IPS-18c (cell line): ENCODE measurements at regions not wholly inside any gene's neighbourhood (a gene's known extent, or its start where the extent isn't known, plus 50 kb on each side); places are given as distances from the start of the nearest gene placed in this dataset.

Experiments
- H3K4me3 ChIP-seq: 2 replicates; pipeline ENCODE4 v1.7.0; 2013; ENCODE audit warnings: low read depth, mild to moderate bottlenecking, low read length, moderate library complexity; ENCODE audit not compliant: insufficient read depth
- H3K9me3 ChIP-seq: one replicate; pipeline ENCODE4 v1.6.1; 2013; ENCODE audit warnings: mild to moderate bottlenecking, low read length, moderate library complexity; ENCODE audit not compliant: control insufficient read depth, insufficient read depth

DNA sequence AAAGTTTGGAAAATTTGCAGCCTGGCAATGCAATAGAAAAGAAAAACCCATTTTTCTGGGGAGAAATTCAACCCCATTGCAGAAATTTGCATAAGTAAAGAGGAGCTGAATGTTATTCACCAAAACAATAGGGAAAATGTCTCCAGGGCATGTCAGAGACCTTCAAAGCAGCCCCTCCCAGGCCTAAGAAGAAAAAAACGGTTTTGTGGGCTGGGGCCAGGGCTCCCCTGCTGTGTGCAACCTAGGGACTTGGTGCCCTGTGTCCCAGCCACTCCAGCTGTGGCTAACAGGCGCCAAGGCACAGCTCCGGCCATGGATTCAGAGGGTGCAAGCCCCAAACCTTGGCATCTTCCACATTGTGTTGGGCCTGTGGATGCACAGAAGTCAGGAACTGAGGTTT is 224.5 kb downstream of the TXNL1 start:
- H3K4me3 ChIP-seq = no peak overlapping the region
- H3K9me3 ChIP-seq = peaks cover 4% of the 10 kb centered on the region

DNA sequence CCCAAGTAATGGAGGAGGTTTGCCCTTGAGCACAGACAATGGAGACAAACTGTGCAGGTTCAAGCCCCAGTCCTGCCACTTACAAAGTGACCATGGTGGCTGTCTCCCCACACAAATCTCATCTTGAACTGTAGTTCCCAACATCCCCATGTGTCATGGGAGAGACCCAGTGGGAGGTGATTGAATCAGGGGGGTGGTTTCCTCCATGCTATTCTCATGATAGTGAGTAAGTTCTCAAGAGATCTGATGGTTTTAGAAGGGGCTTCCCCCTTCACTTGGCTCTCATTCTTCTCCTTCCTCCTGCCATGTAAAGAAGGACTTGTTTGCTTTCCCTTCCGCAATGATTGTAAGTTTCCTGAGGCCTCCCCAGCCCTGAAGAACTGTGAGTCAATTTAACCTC is 225.4 kb downstream of the TXNL1 start:
- H3K4me3 ChIP-seq = no peak overlapping the region
- peaks cover 4% of the 10 kb centered on the region for H3K9me3 ChIP-seq

DNA sequence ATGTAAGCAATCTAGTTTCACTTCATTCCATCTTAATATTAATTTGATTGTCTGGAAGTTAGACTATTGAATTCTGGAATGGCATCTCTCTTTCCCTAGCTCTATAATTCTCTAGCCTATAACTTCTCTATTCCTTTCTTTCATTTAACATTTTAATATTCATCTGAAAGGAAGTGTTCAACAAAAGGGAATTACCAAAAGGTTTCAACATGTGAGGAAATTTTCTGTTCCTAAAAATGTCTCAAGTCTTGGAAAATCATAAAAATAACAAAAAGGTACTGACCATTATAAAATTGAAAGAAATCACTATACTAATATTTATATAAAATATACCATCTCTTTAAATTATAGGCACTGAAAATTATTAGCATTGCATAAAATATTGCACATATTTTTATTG is 228.7 kb downstream of the TXNL1 start:
- no peaks in the 10 kb centered on the region for H3K9me3 ChIP-seq

DNA sequence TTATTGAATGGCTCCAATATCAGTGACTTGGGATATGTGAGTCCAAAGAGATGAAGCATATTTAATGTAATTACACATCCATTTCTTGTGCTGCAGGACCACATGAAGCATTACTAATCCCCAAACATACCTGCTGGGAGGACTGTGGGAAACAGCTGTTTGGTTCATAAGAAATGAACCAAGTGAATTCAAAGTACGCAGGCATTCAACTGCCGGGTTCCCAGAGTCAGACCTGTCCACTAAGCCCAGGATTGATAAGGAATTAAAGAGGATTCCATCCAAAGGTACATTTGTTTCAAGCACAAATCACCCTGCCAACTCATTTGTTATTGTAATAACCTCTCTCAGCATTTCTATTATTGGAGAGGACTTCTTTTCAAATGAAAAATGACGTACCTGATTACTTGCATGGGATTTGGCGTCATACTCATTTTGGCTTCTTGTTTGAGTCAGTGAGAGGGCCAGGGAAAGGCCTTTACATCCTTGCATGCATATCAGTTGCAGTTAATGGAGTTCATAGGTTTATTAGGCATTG is 230.7 kb downstream of the TXNL1 start:
- Histone ChIP-seq H3K9me3 (no peaks in the 10 kb centered on the region), H3K4me3 (no peak overlapping the region)

More for the DNA sequence above, 228.7 kb downstream of the TXNL1 start:
- H3K4me3 ChIP-seq = no peak overlapping the region

DNA sequence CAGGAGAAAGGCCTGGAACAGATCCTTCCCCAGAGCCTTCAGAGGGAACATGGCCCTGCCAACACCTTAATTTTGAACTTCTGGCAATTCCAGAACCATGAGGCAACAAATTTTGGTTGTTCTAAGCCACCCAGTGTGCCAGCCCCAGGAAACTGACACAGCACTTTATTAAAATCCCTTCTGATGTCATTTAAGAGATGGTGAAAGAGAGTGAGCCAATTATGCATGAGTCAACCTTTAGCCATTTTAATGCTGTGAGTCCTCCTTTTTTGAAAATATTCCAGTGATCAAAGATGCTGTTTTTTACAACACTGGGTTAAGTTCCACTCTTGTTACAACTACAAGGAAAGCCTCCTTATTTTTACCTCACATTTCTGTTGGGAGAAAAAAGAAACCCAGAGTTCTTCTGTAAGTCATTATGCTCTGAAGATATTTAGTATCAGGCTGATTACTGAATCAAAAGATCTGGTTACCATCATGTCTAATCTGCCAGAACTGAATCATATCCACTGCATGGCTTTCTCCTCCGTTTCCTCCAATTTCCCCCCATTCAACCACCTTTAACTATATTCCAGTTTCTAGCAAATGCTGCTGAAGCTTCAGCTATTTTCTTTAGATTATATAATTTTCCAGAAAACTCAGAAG is 235.4 kb downstream of the TXNL1 start:
- Histone ChIP-seq H3K4me3 (no peak overlapping the region), H3K9me3 (no peaks in the 10 kb centered on the region)

DNA sequence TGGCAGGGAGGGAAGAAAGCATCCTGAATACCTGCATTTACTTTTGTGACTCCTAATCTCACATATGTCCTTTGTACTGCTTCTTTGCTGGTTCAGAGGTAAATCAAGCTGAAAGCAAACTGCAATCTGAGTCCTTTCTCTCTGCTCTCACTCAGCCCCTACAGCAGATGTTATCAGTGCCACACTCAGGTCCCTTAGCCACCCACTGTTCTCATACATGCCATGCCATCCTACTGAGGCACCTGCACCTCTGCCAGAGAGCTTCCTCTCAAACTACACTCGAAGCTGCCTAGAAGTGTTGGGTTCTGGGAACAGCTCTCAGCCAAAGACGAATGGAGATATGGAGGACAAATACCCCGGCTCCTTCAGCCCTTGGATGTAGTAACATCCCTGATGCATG is 244.5 kb downstream of the TXNL1 start:
- Histone ChIP-seq H3K9me3 (no peaks in the 10 kb centered on the region), H3K4me3 (no peak overlapping the region)

DNA sequence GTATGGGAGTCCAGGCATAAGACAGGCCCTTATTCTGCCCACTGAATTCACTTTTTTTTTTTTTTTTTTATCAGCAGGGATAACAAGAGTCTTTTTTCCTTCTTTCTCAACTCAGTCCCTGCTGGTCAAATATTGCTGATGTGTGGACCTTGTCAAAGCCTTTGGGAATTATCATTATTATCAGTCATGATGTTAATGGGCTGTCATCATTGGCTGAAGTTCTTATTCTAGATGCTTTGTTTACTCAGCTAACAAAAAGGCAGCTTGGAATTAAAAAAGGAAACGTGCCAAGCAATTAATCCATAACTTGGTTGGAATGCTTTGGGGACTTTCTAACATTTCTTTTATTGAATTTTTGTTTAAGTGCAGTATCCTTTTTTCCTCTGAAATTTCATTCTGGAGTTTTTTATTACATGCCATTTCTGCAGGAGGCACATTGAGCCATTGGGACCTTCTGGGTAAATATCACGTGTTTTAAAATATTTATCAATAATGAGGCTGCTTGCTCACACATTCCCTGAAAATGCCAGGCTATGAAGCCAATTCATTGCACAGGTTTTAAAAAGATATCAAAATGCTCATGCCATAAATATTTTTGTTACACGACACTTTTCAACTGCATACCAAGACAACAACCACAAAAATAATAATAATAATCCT is 246.3 kb downstream of the TXNL1 start:
- H3K4me3 ChIP-seq = no peak overlapping the region
- H3K9me3 ChIP-seq = no peaks in the 10 kb centered on the region

DNA sequence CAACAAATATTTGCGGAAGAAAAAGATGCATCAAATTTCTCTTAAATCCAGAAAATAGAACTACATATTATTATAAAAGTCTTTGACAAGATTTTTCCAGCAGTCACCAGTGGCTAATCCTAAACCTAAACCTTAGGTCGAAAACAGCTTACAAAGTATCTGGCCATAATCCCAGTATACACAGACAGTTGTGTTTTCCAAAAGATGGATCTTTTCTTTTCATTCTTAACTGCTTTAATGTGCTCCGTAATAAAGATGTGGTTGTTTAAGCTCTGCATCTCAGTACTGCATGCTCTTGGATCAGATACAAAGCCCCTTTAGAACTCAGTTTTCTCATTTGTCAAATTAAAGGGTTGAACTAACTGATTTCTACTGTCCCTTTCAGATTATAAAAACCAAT is 247.8 kb downstream of the TXNL1 start:
- H3K4me3 ChIP-seq = no peak overlapping the region
- no peaks in the 10 kb centered on the region for H3K9me3 ChIP-seq

DNA sequence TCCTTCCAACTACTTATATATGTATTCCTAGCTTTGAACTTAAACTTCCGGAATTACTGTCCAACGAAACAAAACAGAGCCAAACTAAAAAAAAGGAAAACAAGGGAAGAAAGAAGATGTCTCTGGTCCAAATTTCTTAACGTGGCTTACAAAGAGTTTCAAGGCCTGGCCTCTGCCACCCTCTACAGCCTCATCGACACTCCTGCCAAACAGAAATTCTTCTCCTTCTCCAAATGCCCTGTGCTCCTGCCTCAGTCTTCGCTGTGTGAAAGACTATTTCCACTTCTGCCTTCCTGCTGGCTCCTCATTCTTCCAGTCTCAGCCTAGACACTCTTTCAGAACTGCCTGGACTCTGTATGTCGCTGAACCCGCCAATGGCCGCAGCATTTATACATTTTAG is 249.2 kb downstream of the TXNL1 start:
- Histone ChIP-seq H3K4me3 (no peak overlapping the region), H3K9me3 (no peaks in the 10 kb centered on the region)

DNA sequence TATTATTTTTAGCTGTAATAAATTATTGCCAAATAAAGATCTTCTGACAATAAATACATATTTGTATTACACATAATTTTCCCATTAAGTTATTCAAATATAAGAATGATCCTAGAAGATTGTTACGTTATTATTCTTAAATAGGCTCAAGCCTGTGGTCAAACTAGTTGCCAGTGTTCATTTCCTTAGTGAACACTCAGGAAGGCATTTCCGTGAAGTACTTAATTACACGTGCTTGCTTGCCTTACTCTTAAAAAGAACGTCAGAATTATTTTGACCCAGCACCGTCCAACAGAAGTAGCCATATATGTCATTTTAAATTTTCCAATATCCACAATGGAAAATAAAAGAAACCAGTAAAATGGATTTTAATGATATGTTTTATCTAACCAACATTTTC is 249.8 kb downstream of the TXNL1 start:
- H3K4me3 ChIP-seq = no peak overlapping the region
- no peaks in the 10 kb centered on the region for H3K9me3 ChIP-seq

DNA sequence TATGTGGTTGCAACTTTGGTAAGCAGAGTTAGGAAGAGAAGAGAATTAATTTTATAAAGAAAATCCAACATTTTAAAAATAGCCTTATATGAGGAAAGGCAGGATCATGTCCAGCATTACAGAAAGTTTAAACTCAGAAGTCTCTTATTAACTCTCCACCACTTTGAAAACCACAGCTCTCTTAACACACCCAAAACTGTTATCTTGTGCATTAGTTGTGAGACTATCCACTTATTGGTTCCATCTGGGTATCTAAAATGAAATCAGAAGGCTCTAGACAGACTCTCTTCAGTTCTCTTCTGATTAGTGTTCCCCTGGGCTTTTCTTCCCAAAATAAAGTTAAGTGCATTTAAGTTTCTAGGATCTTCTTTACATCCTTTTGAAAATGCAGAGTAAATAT is 251.5 kb downstream of the TXNL1 start:
- Histone ChIP-seq H3K4me3 (no peak overlapping the region), H3K9me3 (no peaks in the 10 kb centered on the region)

DNA sequence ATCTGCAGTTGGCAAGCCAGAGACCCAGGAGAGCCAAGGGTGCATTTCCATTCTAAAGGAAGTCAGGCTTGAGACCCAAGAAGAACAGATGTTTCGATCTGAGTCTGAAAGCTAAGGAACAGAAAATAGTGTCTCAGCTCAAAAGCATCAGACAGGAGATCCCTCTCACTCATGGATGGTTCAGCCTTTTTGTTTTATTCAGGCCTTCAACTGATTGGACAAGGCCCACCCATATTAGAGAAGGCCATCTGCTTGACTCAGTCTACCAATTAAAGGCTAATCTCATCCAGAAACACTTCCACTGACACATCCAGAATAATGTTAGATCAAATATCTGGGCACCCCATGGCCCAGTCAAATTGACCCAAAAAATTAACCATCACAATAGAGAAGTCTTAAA is 255.0 kb downstream of the TXNL1 start:
- Histone ChIP-seq H3K9me3 (no peaks in the 10 kb centered on the region), H3K4me3 (no peak overlapping the region)

DNA sequence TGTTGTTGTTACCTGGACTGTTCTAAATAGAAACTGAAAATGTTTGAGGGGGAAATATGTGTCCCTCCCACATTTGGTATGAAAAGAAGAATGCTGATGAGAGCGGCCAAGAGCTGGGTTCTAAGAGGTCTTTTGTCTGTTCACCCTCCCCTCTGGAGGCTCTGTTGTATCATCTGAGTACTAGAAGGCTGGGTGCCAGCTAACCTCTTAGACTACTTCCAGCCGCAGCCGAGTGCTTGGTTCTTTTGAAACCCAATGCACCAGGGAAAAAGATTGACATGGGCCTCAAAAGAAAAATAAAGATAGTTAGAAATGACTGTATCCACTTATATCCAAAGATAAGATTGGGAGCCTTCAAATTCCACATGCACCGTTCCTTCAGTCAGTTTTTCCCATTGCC is 255.9 kb downstream of the TXNL1 start:
- Histone ChIP-seq H3K9me3 (no peaks in the 10 kb centered on the region), H3K4me3 (no peak overlapping the region)

DNA sequence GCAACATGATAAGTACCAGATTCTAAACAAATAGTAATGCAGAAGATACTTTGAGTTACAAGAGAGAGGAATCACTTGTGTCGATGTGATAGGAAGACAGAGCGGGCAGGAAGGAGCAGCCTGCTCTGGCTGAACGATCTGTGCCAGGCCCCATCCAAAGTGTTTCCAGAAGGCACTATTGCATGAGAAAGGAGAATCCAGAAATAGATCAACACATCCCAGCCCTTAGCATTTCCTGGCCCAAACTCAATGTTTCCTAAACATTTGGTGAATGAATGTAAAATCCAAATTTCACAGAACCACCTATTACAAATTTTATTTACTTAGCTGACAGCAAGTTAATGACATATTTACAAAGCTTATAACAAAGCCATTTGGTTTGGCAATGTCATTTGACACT is 257.2 kb downstream of the TXNL1 start:
- Histone ChIP-seq H3K4me3 (no peak overlapping the region), H3K9me3 (no peaks in the 10 kb centered on the region)

DNA sequence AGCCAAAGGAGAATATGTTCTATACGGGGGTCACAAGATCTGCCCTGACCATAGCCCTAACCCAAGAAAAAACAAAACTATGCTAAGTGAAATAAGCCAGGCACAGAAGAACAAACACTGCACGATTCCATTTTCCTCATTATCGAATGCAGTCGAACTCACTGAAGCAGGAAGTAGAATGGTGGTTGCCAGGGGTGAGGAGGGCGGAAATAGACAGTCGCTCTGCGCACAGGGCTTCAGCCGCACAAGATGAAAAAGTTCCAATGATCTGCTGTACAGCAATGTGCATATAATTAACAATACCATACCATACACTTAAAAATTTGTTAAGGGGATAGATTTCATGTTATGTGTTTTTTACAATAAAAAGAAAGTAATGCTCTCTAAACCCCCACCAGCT is 257.7 kb downstream of the TXNL1 start:
- Histone ChIP-seq H3K4me3 (no peak overlapping the region), H3K9me3 (no peaks in the 10 kb centered on the region)

DNA sequence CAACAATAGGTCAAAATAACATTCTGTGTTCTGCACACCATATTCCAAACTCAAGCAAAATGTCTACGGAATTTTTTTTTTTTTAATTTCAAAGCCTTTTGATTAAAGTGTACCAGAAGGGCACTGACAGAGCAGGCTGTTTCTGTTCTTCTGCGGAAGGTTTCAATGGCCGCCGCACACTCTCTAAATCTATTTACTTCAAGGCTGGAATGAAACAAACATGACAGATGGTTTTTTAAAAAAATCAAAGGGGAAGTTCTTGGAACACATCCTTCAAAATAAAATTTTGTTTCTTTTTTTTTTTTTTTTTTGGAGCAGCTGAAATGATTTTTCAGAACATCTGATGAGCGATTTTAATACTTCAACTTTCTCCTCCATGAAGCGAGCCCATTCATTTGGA is 259.1 kb downstream of the TXNL1 start:
- Histone ChIP-seq H3K9me3 (no peaks in the 10 kb centered on the region), H3K4me3 (no peak overlapping the region)

DNA sequence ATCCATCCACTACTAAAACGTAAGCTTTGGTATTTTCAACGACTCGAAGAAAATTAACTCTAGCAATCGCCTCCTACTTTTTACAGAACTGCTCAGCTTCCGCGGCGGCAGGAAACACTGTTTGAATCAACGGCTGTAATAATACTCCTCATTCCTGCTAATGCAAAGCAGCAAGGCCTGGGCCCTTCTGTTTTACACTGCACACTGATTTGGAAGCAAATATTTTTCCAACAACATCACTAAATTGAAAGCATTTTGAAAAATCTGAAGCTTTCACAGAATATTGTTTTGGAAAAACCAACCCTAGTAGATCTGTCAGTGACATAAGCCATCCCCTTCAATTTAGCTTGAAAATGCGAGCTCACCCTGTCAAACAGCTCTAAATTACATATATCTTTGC is 261.2 kb downstream of the TXNL1 start:
- H3K9me3 ChIP-seq = no peaks in the 10 kb centered on the region
- no peak overlapping the region for H3K4me3 ChIP-seq

DNA sequence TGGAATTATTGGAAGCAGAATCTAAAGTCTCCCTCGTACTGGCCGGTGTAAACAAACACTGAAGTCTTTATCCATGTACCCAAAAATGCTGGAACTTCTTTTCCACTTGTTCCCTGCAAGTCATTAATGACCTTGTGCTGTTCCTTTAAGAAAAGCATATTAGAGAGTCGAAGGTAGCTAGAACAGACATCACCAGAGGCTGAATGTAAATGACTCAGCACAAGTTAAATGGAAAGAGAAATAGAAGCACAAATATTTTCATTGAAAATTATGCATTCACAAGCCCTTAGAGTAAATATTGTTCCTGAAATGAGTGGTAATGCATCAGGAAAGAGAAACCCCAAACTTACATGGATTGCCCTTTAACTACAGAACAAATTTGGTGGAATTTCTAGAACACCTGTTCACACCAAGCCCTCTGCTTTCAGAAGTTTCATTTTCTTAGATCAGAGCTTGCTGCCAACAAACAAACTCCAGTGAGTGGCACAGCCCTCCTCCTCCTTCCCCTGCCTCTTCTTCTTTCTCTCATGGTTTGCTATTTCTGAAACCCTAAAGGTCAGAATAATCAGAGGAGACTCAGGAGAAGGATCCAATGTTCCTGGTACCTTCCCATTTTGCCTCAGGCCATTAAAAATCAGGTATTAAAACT is 264.3 kb downstream of the TXNL1 start:
- Histone ChIP-seq H3K4me3 (no peak overlapping the region), H3K9me3 (no peaks in the 10 kb centered on the region)
